Endothelial cell (in vitro differentiated cells): ENCODE measurements at regions not wholly inside any gene's neighbourhood (a gene's known extent, or its start where the extent isn't known, plus 50 kb on each side); places are given as distances from the start of the nearest gene placed in this dataset.

Experiments used
- DNase-seq: peaks from one replicate; pipeline ENCODE4 v3.0.0; 2021; ENCODE audit warnings: low spot score
- H3K27ac Mint-ChIP-seq: one replicate; pipeline ENCODE4 v1.8.0; 2021; ENCODE audit warnings: mixed read lengths, inconsistent platforms; ENCODE audit not compliant: unreplicated experiment
- H3K27me3 Mint-ChIP-seq: one replicate; pipeline ENCODE4 v1.8.0; 2021; ENCODE audit warnings: mild to moderate bottlenecking, moderate library complexity, mixed read lengths, inconsistent platforms; ENCODE audit not compliant: unreplicated experiment
- H3K36me3 Mint-ChIP-seq: one replicate; pipeline ENCODE4 v1.8.0; 2021; ENCODE audit warnings: mild to moderate bottlenecking, low read depth, mixed read lengths, inconsistent platforms; ENCODE audit not compliant: unreplicated experiment
- H3K4me1 Mint-ChIP-seq: one replicate; pipeline ENCODE4 v1.8.0; 2021; ENCODE audit warnings: mild to moderate bottlenecking, mixed read lengths, inconsistent platforms; ENCODE audit not compliant: unreplicated experiment
- H3K4me3 Mint-ChIP-seq: one replicate; pipeline ENCODE4 v1.8.0; 2021; ENCODE audit warnings: mild to moderate bottlenecking, mixed read lengths, inconsistent platforms; ENCODE audit not compliant: unreplicated experiment
- H3K9me3 Mint-ChIP-seq: one replicate; pipeline ENCODE4 v1.8.0; 2021; ENCODE audit warnings: mixed read lengths, inconsistent platforms; ENCODE audit not compliant: unreplicated experiment
- CTCF ChIP-seq: fragments of 200-600 bp; sonication (generic); IDR thresholded peaks from one replicate; pipeline ENCODE4 v1.5.0; 2021; ENCODE audit warnings: antibody characterized with exemption; ENCODE audit not compliant: unreplicated experiment

- H3K27me3 Mint-ChIP-seq, result no peaks in the 10 kb centered on the region
- H3K27ac Mint-ChIP-seq, result no peak overlapping the region
- H3K4me1 Mint-ChIP-seq, result peaks cover 7% of the 10 kb centered on the region
- no peaks in the 10 kb centered on the region for H3K36me3 Mint-ChIP-seq
- H3K4me3 Mint-ChIP-seq, result no peak overlapping the region
- no peak for TF ChIP-seq CTCF
- DNase-seq, result no peak
- H3K9me3 Mint-ChIP-seq, result no peaks in the 10 kb centered on the region
Measured at GRCh38 chr5:77139001-77139400, 51.9 kb upstream of the ZBED3 start.
